ENCODE measurements at regions not wholly inside any gene's neighbourhood (a gene's known extent, or its start where the extent isn't known, plus 50 kb on each side); places are given as distances from the start of the nearest gene placed in this dataset.

DNA sequence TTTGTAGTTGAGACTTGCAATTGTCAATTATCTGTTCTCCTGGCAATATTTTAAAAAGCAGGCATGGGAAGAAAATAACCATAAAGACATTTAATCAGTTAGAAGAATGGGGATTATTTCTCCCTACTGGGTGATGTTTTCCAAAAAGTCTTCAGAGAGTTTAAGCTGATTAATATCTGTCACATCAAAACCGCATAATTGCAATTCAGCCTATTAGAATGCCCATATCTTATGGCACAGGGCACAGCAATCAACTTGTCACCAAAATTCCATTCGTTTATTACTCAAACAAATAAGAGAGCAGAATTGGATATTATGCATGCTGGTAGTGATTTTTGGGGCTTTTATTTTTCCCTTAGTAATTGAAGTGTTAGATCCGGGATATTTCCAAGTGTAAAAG is 218.7 kb downstream of the RNF144B start:
- intact Hi-C loops (cut with micrococcal nuclease): no loop called here
- no peak overlapping the region for H3K4me3 Mint-ChIP-seq
- Histone ChIP-seq H3K9me3 (replicated peaks in 1 of 2; ENCODE audit: control insufficient read depth in 1 of 2, insufficient read depth in 1 of 2, low read length in 2 of 2) (no peaks in the 10 kb centered on the region), H3K79me2 (ENCODE audit: insufficient read depth, low read length) (no peaks in the 10 kb centered on the region), H3K4me3 (replicated peaks in 1 of 3; ENCODE audit: low read depth in 2 of 3, low read length in 3 of 3) (no peak overlapping the region), H3K4me1 (ENCODE audit: control insufficient read depth in 1 of 2, insufficient read depth in 2 of 2, low read length in 2 of 2) (no peaks in the 10 kb centered on the region), H3K4me2 (replicated peaks; ENCODE audit: extremely low read depth, low read length, poor library complexity, severe bottlenecking) (no peak overlapping the region), H3K36me3 (replicated peaks in 1 of 2; ENCODE audit: control insufficient read depth in 1 of 2, insufficient read depth in 2 of 2, low read length in 2 of 2) (no peaks in the 10 kb centered on the region), H3K27ac (ENCODE audit: low read depth in 1 of 2, low read length in 2 of 2) (no peak overlapping the region), H2AFZ (ENCODE audit: insufficient read depth, low read depth, low read length, poor library complexity, severe bottlenecking) (no peak overlapping the region), H3K27me3 (ENCODE audit: control insufficient read depth in 2 of 2, insufficient read depth in 2 of 2, low read length in 2 of 2) (no peaks in the 10 kb centered on the region), H3K9ac (ENCODE audit: insufficient read depth, low read length, poor library complexity, severe bottlenecking) (no peak overlapping the region), H4K20me1 (ENCODE audit: insufficient read depth, low read length) (no peaks in the 10 kb centered on the region)
- peaks cover 0 to 6% (median 4%) of the 10 kb centered on the region in 3 donors for H3K27me3 Mint-ChIP-seq (ENCODE audit: low read depth in 3 of 3)
- H3K4me1 Mint-ChIP-seq: no peaks in the 10 kb centered on the region
- WGBS (ENCODE audit: insufficient coverage): 100% methylated on average over 1 of the region's 3 CpGs
- no peak for DNase-seq
- H3K9me3 Mint-ChIP-seq: peaks cover 0 to 7% (median 0%) of the 10 kb centered on the region in 7 donors
- no peaks in the 10 kb centered on the region for H3K36me3 Mint-ChIP-seq
- TF ChIP-seq, protein P1, sequence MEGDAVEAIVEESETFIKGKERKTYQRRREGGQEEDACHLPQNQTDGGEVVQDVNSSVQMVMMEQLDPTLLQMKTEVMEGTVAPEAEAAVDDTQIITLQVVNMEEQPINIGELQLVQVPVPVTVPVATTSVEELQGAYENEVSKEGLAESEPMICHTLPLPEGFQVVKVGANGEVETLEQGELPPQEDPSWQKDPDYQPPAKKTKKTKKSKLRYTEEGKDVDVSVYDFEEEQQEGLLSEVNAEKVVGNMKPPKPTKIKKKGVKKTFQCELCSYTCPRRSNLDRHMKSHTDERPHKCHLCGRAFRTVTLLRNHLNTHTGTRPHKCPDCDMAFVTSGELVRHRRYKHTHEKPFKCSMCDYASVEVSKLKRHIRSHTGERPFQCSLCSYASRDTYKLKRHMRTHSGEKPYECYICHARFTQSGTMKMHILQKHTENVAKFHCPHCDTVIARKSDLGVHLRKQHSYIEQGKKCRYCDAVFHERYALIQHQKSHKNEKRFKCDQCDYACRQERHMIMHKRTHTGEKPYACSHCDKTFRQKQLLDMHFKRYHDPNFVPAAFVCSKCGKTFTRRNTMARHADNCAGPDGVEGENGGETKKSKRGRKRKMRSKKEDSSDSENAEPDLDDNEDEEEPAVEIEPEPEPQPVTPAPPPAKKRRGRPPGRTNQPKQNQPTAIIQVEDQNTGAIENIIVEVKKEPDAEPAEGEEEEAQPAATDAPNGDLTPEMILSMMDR (IDR thresholded peaks at IDR 0.05): no peak
- no peak overlapping the region for H3K27ac Mint-ChIP-seq

GRCh38 chr6:18609715-18610114 is 222.6 kb downstream of the RNF144B start:
- H3K36me3 ChIP-seq (replicated peaks in 1 of 2; ENCODE audit: control insufficient read depth in 1 of 2, insufficient read depth in 2 of 2, low read length in 2 of 2): no peaks in the 10 kb centered on the region
- DNase-seq: no peak
- H3K4me2 ChIP-seq (replicated peaks; ENCODE audit: extremely low read depth, low read length, poor library complexity, severe bottlenecking): no peak overlapping the region
- no peaks in the 10 kb centered on the region for H4K20me1 ChIP-seq (ENCODE audit: insufficient read depth, low read length)
- Mint-ChIP-seq H3K4me3 (no peak overlapping the region), H3K9me3 (peaks cover 0 to 9% (median 2%) of the 10 kb centered on the region in 7 donors), H3K36me3 (no peaks in the 10 kb centered on the region), H3K4me1 (no peaks in the 10 kb centered on the region), H3K27me3 (ENCODE audit: low read depth in 3 of 3) (peaks cover 2 to 10% (median 4%) of the 10 kb centered on the region in 3 donors), H3K27ac (no peak overlapping the region)
- TF ChIP-seq, protein P1 (IDR thresholded peaks at IDR 0.05): no peak
- H3K79me2 ChIP-seq (ENCODE audit: insufficient read depth, low read length): no peaks in the 10 kb centered on the region
- no peak overlapping the region for H3K4me3 ChIP-seq (replicated peaks in 1 of 3; ENCODE audit: low read depth in 2 of 3, low read length in 3 of 3)
- no peak overlapping the region for H2AFZ ChIP-seq (ENCODE audit: insufficient read depth, low read depth, low read length, poor library complexity, severe bottlenecking)
- no peak overlapping the region for H3K9ac ChIP-seq (ENCODE audit: insufficient read depth, low read length, poor library complexity, severe bottlenecking)
- H3K9me3 ChIP-seq (replicated peaks in 1 of 2; ENCODE audit: control insufficient read depth in 1 of 2, insufficient read depth in 1 of 2, low read length in 2 of 2): no peaks in the 10 kb centered on the region
- peaks cover 0 to 3% of the 10 kb centered on the region in 2 donors for H3K27me3 ChIP-seq (ENCODE audit: control insufficient read depth in 2 of 2, insufficient read depth in 2 of 2, low read length in 2 of 2)
- no peaks in the 10 kb centered on the region for H3K4me1 ChIP-seq (ENCODE audit: control insufficient read depth in 1 of 2, insufficient read depth in 2 of 2, low read length in 2 of 2)
- no peak overlapping the region for H3K27ac ChIP-seq (ENCODE audit: low read depth in 1 of 2, low read length in 2 of 2)
- intact Hi-C loops (cut with micrococcal nuclease): no loop called here
- WGBS (ENCODE audit: insufficient coverage): no CpG with 5 or more reads among the region's 1 CpG

Data from CD14-positive monocyte (primary cell).